ENCODE measurements at regions not wholly inside any gene's neighbourhood (a gene's known extent, or its start where the extent isn't known, plus 50 kb on each side); places are given as distances from the start of the nearest gene placed in this dataset.

GRCh38 chrX:40268188-40268520, 170.4 kb upstream of the BCOR start:
- TF ChIP-seq POLR2A (IDR thresholded peaks at IDR 0.05) (no peak), CTCF (IDR thresholded peaks at IDR 0.05) (no peak)

All from adrenal gland (tissue), 5 donors.